HG03520 (cell line): ENCODE measurements at regions not wholly inside any gene's neighbourhood (a gene's known extent, or its start where the extent isn't known, plus 50 kb on each side); places are given as distances from the start of the nearest gene placed in this dataset.
"Not testable (repeated sequence)": the region's sequence is repeated elsewhere in the genome, so short reads cannot be mapped to it uniquely, and the experiment has no call there.

Experiments used
- ATAC-seq: cut with Tn5 transposase; IDR thresholded peaks from one replicate; pipeline ENCODE4 v1.9.1; 2021; ENCODE audit warnings: mild to moderate bottlenecking, moderate library complexity; ENCODE audit not compliant: unreplicated experiment

GRCh38 chr10:65053831-65054351 lies 1532.7 kb downstream of the REEP3 start:
- ATAC-seq, result not testable (repeated sequence)

- not testable (repeated sequence) for ATAC-seq
Observed at GRCh38 chr10:65054701-65055100, 1533.5 kb downstream of the REEP3 start.

GRCh38 chr10:65065278-65065677 lies 1544.1 kb downstream of the REEP3 start:
- ATAC-seq, result no peak

GRCh38 chr10:65083222-65083621 lies 1562.0 kb downstream of the REEP3 start:
- no peak for ATAC-seq

GRCh38 chr10:65090991-65091390 lies 1569.8 kb downstream of the REEP3 start:
- ATAC-seq, result no peak

GRCh38 chr10:65100146-65100545 lies 1578.9 kb downstream of the REEP3 start:
- no peak for ATAC-seq

- ATAC-seq, result not testable (repeated sequence)
Observed at GRCh38 chr10:65100881-65101280, 1579.7 kb downstream of the REEP3 start.

- ATAC-seq, result no peak
Observed at GRCh38 chr10:65110009-65110408, 1588.8 kb downstream of the REEP3 start.

- ATAC-seq, result not testable (repeated sequence)
Observed at GRCh38 chr10:65111059-65111458, 1589.9 kb downstream of the REEP3 start.

- no peak for ATAC-seq
Observed at GRCh38 chr10:65112573-65112972, 1591.4 kb downstream of the REEP3 start.

- ATAC-seq, result no peak
Observed at GRCh38 chr10:65123120-65123519, 1601.9 kb downstream of the REEP3 start.

GRCh38 chr10:65125212-65125611 lies 1604.0 kb downstream of the REEP3 start:
- no peak for ATAC-seq

GRCh38 chr10:65126288-65126687 lies 1605.1 kb downstream of the REEP3 start:
- no peak for ATAC-seq

- no peak for ATAC-seq
Observed at GRCh38 chr10:65128277-65128676, 1607.1 kb downstream of the REEP3 start.

- no peak for ATAC-seq
Observed at GRCh38 chr10:65130162-65130758, 1609.1 kb downstream of the REEP3 start.

GRCh38 chr10:65133652-65134051 lies 1612.5 kb downstream of the REEP3 start:
- no peak for ATAC-seq

- ATAC-seq, result no peak
Observed at GRCh38 chr10:65135508-65135907, 1614.3 kb downstream of the REEP3 start.

GRCh38 chr10:65142641-65143435 lies 1621.6 kb downstream of the REEP3 start:
- ATAC-seq, result no peak

GRCh38 chr10:65143723-65144122 lies 1622.5 kb downstream of the REEP3 start:
- no peak for ATAC-seq

- ATAC-seq, result no peak
Observed at GRCh38 chr10:65149878-65150277, 1628.7 kb downstream of the REEP3 start.

- no peak for ATAC-seq
Observed at GRCh38 chr10:65166272-65166671, 1645.1 kb downstream of the REEP3 start.

GRCh38 chr10:65172249-65172648 lies 1651.0 kb downstream of the REEP3 start:
- ATAC-seq, result no peak
